DND-41 (cell line): ENCODE measurements at regions not wholly inside any gene's neighbourhood (a gene's known extent, or its start where the extent isn't known, plus 50 kb on each side); places are given as distances from the start of the nearest gene placed in this dataset.
"Not testable (repeated sequence)": the region's sequence is repeated elsewhere in the genome, so short reads cannot be mapped to it uniquely, and the experiment has no call there.

ENCODE experiments used
- EZH2 ChIP-seq: IDR thresholded peaks from 3 replicates; pipeline ENCODE4 v1.6.1; 2012; ENCODE audit warnings: borderline replicate concordance, low read depth, mild to moderate bottlenecking, moderate library complexity, low read length, inconsistent platforms; ENCODE audit not compliant: severe bottlenecking
- TF ChIP-seq, protein P1 (sequence below): IDR thresholded peaks from 2 replicates; pipeline ENCODE4 v1.5.1; 2012; ENCODE audit warnings: borderline replicate concordance, low read length, moderate library complexity, mild to moderate bottlenecking; ENCODE audit not compliant: poor library complexity, severe bottlenecking; ENCODE audit errors: extremely low read depth

DNA sequence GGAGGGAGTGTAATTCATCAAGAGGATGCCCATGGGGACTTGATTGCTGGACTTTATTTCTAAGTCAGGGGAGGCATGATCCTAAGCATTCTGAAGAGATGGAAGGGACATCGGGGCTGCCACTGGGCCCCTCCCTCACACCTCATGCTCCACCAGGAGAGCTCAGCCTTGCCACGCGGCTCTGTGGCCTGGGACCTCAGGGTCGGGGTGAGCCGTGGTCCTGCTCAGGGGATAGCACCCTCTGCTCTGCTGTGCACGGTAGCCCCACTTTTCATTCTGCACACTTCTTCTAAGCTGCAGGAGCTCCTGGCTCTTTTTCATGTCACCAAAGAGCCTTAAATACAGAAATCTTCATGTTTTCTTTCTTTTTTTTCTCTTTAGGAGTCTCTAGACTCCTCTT, 75.5 kb upstream of the DPP6 start:
- TF ChIP-seq EZH2: not testable (repeated sequence)
- TF ChIP-seq, protein P1, sequence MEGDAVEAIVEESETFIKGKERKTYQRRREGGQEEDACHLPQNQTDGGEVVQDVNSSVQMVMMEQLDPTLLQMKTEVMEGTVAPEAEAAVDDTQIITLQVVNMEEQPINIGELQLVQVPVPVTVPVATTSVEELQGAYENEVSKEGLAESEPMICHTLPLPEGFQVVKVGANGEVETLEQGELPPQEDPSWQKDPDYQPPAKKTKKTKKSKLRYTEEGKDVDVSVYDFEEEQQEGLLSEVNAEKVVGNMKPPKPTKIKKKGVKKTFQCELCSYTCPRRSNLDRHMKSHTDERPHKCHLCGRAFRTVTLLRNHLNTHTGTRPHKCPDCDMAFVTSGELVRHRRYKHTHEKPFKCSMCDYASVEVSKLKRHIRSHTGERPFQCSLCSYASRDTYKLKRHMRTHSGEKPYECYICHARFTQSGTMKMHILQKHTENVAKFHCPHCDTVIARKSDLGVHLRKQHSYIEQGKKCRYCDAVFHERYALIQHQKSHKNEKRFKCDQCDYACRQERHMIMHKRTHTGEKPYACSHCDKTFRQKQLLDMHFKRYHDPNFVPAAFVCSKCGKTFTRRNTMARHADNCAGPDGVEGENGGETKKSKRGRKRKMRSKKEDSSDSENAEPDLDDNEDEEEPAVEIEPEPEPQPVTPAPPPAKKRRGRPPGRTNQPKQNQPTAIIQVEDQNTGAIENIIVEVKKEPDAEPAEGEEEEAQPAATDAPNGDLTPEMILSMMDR: not testable (repeated sequence)
